Thyroid gland (tissue), 4 donors: ENCODE measurements at regions not wholly inside any gene's neighbourhood (a gene's known extent, or its start where the extent isn't known, plus 50 kb on each side); places are given as distances from the start of the nearest gene placed in this dataset.

Experiments
- DNase-seq, 2 donors: peaks; one replicate each; pipeline ENCODE4 v3.0.0-alpha.2; 2019
- H3K27ac ChIP-seq, 3 donors: fragments of 200-600 bp; sonication (generic); 1 replicate in 2 of 3; 2 replicates in 1 of 3; pipeline ENCODE4 v1.5.1; 2016 to 2019; ENCODE audit warnings: mild to moderate bottlenecking in 1 of 3, moderate library complexity in 1 of 3
- H3K27me3 ChIP-seq: fragments of 200-600 bp; sonication (generic); one replicate; pipeline ENCODE4 v1.5.1; 2019
- H3K36me3 ChIP-seq, 2 donors: fragments of 200-600 bp; sonication (generic); one replicate each; pipeline ENCODE4 v1.5.1; 2016 to 2019
- H3K4me1 ChIP-seq, 2 donors: fragments of 200-600 bp; sonication (generic); one replicate each; pipeline ENCODE4 v1.5.1; 2017 to 2019
- H3K4me3 ChIP-seq, 3 donors: fragments of 200-600 bp; sonication (generic); replicated peaks in 1 of 3; 1 replicate in 2 of 3; 2 replicates in 1 of 3; pipeline ENCODE4 v1.5.1; 2016; ENCODE audit warnings: mild to moderate bottlenecking in 1 of 3
- H3K9me3 ChIP-seq: fragments of 200-600 bp; sonication (generic); one replicate; pipeline ENCODE4 v1.5.1; 2017
- CTCF ChIP-seq, 6 experiments: fragments of 200-600 bp in 3 of 6; fragments of 450-650 bp in 3 of 6; sonication (generic) in 3 of 6; IDR thresholded peaks; one replicate each; pipeline ENCODE4 v1.5.1; 2016 to 2019; ENCODE audit warnings: antibody characterized with exemption in 6 of 6, mild to moderate bottlenecking in 2 of 6, inconsistent platforms in 1 of 6, moderate library complexity in 1 of 6
- POLR2A ChIP-seq, 2 donors: fragments of 450-650 bp; IDR thresholded peaks; one replicate each; pipeline ENCODE4 v1.6.1; 2017; ENCODE audit warnings: antibody characterized with exemption in 2 of 2, mild to moderate bottlenecking in 2 of 2, moderate library complexity in 1 of 2
- WGBS, 2 donors: methylation state at CpG; one replicate each; pipeline ENCODE4 v1.1.5; 2017; 5-methylcytosine and 5-hydroxymethylcytosine counted together
- intact Hi-C: fragments of 100-400 bp; cut with DNase I; formaldehyde crosslinking; loops from one replicate; pipeline ENCODE4 v1.15.1; 2023

GRCh38 chrX:125953814-125954213, 212.3 kb downstream of the DCAF12L2 start:
- H3K9me3 ChIP-seq, result no peaks in the 10 kb centered on the region
- H3K36me3 ChIP-seq, result no peaks in the 10 kb centered on the region
- no peak overlapping the region for H3K27ac ChIP-seq
- 22 to 48% methylated on average over 2 of the region's 2 CpGs for WGBS, 2 donors
- H3K4me3 ChIP-seq, result no peak overlapping the region
- no peak for TF ChIP-seq CTCF (IDR thresholded peaks at IDR 0.05)
- TF ChIP-seq POLR2A (IDR thresholded peaks at IDR 0.05), result no peak
- H3K27me3 ChIP-seq, result no peaks in the 10 kb centered on the region
- H3K4me1 ChIP-seq, result no peaks in the 10 kb centered on the region
- intact Hi-C loops, result no loop called here
- DNase-seq, result no peak

GRCh38 chrX:125954236-125954635, 211.9 kb downstream of the DCAF12L2 start:
- H3K4me3 ChIP-seq, result no peak overlapping the region
- 20 to 25% methylated on average over 3 of the region's 3 CpGs for WGBS, 2 donors
- H3K27ac ChIP-seq, result no peak overlapping the region
- no peaks in the 10 kb centered on the region for H3K36me3 ChIP-seq
- no peaks in the 10 kb centered on the region for H3K9me3 ChIP-seq
- intact Hi-C loops, result no loop called here
- no peak for TF ChIP-seq POLR2A (IDR thresholded peaks at IDR 0.05)
- TF ChIP-seq CTCF (IDR thresholded peaks at IDR 0.05), result no peak
- no peaks in the 10 kb centered on the region for H3K4me1 ChIP-seq
- no peak for DNase-seq
- H3K27me3 ChIP-seq, result no peaks in the 10 kb centered on the region

- no peak overlapping the region for H3K27ac ChIP-seq
- TF ChIP-seq POLR2A (IDR thresholded peaks at IDR 0.05), result no peak
- no peak for TF ChIP-seq CTCF (IDR thresholded peaks at IDR 0.05)
- H3K4me1 ChIP-seq, result no peaks in the 10 kb centered on the region
- 77 to 81% methylated on average over 2 of the region's 2 CpGs for WGBS, 2 donors
- no peaks in the 10 kb centered on the region for H3K9me3 ChIP-seq
- no peak for DNase-seq
- intact Hi-C loops, result no loop called here
- no peaks in the 10 kb centered on the region for H3K36me3 ChIP-seq
- H3K27me3 ChIP-seq, result no peaks in the 10 kb centered on the region
- H3K4me3 ChIP-seq, result no peak overlapping the region
These were observed 188.2 kb downstream of the DCAF12L2 start for GRCh38 chrX:125977851-125978250.

GRCh38 chrX:125998432-125998831, 167.7 kb downstream of the DCAF12L2 start:
- no peak for DNase-seq

GRCh38 chrX:126027229-126027628, 138.9 kb downstream of the DCAF12L2 start:
- TF ChIP-seq CTCF (IDR thresholded peaks at IDR 0.05) (no peak), POLR2A (IDR thresholded peaks at IDR 0.05) (no peak)
- no peaks in the 10 kb centered on the region for H3K36me3 ChIP-seq
- H3K4me3 ChIP-seq, result no peak overlapping the region
- DNase-seq, result no peak
- no peak overlapping the region for H3K27ac ChIP-seq
- no CpG with 5 or more reads among the region's 3 CpGs for WGBS, 2 donors
- H3K9me3 ChIP-seq, result no peaks in the 10 kb centered on the region
- intact Hi-C loops, result no loop called here
- H3K4me1 ChIP-seq, result no peaks in the 10 kb centered on the region
- no peaks in the 10 kb centered on the region for H3K27me3 ChIP-seq

More at GRCh38 chrX:125998432-125998831, 167.7 kb downstream of the DCAF12L2 start:
- WGBS, 2 donors, result 3 to 4% methylated on average over 2 of the region's 2 CpGs
- Histone ChIP-seq H3K9me3 (no peaks in the 10 kb centered on the region), H3K4me3 (no peak overlapping the region), H3K27ac (no peak overlapping the region), H3K4me1 (no peaks in the 10 kb centered on the region), H3K36me3 (no peaks in the 10 kb centered on the region), H3K27me3 (no peaks in the 10 kb centered on the region)
- intact Hi-C loops, result no loop called here
- TF ChIP-seq POLR2A (IDR thresholded peaks at IDR 0.05), result no peak
- TF ChIP-seq CTCF (IDR thresholded peaks at IDR 0.05), result peak in 2 of 6 experiments; percentile 5 to 19
